GM20000 (cell line): ENCODE measurements at regions not wholly inside any gene's neighbourhood (a gene's known extent, or its start where the extent isn't known, plus 50 kb on each side); places are given as distances from the start of the nearest gene placed in this dataset.
A peak's percentile ranks its signal among the peaks of the same experiment; 100 is the strongest.

Experiments
- DNase-seq: peaks from one replicate; pipeline ENCODE4 v3.0.0; 2012; ENCODE audit warnings: low spot score
- TF ChIP-seq, protein P1 (sequence below): IDR thresholded peaks from 2 replicates; pipeline ENCODE4 v1.5.1; 2012; ENCODE audit warnings: mild to moderate bottlenecking, control low read depth; ENCODE audit errors: extremely low read depth, missing control alignments

- no peak for DNase-seq
- TF ChIP-seq, protein P1, sequence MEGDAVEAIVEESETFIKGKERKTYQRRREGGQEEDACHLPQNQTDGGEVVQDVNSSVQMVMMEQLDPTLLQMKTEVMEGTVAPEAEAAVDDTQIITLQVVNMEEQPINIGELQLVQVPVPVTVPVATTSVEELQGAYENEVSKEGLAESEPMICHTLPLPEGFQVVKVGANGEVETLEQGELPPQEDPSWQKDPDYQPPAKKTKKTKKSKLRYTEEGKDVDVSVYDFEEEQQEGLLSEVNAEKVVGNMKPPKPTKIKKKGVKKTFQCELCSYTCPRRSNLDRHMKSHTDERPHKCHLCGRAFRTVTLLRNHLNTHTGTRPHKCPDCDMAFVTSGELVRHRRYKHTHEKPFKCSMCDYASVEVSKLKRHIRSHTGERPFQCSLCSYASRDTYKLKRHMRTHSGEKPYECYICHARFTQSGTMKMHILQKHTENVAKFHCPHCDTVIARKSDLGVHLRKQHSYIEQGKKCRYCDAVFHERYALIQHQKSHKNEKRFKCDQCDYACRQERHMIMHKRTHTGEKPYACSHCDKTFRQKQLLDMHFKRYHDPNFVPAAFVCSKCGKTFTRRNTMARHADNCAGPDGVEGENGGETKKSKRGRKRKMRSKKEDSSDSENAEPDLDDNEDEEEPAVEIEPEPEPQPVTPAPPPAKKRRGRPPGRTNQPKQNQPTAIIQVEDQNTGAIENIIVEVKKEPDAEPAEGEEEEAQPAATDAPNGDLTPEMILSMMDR: no peak
Measured at GRCh38 chr20:51969191-51969590, 166.9 kb upstream of the SALL4 start.

DNA sequence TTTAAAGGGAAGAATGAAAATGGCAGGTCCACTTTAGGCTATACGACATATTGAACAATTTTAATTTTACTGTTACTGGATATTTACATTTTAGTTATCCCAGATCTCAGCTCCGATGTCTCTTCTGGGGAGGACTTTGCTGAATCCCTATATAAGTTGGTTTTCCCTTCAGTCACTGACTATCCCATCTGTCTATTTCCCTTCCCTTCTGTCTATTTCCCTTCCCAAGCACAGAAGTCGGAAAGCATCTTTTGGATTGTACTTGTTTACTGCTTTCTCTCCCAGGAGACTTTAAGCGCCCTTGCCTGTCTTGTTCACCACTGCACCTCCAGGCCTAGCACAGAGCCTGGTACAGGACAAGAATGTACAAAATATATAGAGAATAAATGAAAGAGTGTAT is 165.8 kb upstream of the SALL4 start:
- TF ChIP-seq, protein P1: no peak

DNA sequence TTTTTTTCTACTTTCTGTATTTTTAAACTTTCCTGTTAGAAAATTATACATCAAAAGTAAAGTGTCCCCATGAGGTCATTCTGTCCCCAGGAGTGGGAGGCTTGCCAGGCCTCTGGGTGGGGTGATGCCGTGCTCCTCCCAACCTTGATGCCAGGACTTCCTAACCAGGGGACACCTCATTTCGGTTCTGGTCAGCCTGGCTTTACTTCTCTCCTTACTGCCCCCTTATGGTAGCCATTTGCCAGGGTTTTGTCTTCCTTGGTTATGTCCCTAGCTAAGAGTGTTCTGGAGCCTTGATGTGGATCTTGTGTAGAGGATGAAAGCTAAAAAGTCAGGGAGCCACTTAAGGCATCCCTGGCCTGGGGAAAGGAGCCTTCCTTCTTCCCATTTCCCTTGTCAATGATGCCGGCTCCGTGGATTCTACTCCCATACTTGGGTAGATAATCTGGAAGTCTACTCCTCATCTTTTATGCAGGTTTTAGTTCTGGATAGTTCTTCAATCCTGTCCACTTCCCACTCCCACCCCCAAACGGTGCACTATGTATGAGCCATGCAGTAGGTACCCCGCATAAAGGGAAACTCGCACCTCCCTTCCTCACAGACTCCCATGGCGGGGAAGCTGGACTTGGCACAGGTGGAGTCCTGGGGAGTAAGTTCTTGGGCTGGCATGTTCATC is 164.1 kb upstream of the SALL4 start:
- TF ChIP-seq, protein P1: peak; percentile 52

More for the DNA sequence above, 165.8 kb upstream of the SALL4 start:
- no peak for DNase-seq

DNA sequence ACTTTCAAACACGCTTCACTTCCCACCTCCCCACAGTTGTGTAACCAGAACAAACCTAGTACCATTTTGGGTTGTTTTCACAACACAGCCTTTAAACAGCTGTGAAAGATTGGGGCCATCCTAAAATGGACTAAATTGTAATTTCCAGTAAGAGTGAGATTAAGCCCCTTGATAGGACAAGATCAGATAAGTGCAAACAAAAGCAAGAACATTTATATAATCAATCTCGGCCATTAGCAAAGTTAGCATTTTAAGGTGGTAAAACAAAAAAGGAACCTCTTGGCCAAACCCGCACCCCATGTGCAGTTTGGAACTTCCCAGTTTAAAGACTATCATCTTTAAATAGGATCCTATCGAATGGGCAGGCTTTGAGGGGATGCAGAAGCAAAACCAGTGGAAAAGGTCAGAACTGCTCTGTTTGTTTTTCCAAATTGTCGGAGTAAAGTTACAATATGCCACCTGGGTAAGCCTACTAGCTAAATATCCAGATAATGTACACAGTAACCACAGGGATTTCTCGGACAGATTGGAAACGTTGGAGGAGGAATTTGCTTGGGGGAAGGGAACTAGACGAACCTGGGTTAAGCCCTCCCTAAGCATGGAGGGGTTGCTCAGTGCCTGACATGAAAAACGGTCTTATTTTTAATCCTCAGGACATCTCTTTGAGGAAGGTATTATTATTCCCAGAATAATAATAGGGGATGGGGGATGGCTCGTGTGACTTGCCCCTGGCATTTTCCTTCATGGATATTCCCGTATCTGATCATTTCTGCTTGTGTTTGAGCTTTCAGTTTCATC is 159.8 kb upstream of the SALL4 start:
- DNase-seq: no peak
- TF ChIP-seq, protein P1: no peak

More for the DNA sequence above, 164.1 kb upstream of the SALL4 start:
- peak; percentile 36 for DNase-seq

DNA sequence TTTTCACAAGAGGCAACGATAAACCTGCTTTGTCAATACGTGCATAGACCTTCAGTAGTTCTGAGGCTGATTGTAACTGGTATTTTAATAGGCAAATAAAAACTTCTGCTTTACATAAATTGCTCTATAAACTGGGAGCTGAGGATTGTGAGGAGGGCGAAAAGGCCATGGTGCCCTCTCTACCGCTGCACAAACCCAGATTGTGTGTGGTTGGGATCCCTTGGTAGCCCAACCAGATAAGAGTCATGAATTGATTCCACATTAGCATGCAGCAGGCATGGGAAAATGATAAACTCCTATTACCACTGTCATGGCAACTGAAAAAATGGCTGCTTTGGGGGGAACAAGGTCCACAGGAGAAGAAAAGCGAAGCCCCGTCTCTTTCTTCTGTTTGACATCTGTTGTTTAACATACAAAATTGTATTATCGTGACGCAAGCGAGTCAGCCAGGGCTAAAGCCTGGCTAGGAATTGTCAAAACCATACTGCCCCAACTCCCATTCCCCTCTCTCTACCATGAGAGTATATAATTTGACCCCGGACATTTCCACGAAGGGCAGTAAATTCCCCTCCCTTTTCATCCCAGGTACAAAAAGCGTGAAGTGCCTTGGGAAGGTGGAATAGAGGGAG is 157.8 kb upstream of the SALL4 start:
- DNase-seq: no peak
- TF ChIP-seq, protein P1: no peak

DNA sequence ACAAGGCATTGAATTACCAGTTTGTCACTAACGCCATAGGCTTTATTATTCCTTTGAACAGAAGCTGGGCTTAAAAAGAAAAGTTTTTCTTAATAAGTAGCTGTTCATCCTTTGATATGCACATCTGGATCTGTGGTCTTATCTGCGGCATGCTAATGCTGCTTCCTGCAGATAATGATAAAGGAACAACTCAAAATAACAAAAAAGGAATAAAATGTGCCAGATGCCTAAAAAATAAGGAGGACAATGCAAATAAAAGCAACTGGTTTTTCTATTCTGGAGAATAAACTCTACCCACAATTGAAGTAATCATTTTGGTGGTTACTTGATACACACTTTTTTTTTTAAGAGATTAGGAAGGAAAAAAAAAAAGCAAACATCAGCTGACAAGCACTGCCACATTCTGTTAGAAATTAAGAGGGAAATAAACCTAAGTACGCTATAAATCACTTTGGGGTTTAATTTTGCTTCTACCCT is 156.8 kb upstream of the SALL4 start:
- no peak for DNase-seq
- TF ChIP-seq, protein P1: no peak
